Astrocyte of the cerebellum (primary cell): ENCODE measurements at regions not wholly inside any gene's neighbourhood (a gene's known extent, or its start where the extent isn't known, plus 50 kb on each side); places are given as distances from the start of the nearest gene placed in this dataset.
A peak's percentile ranks its signal among the peaks of the same experiment; 100 is the strongest.

Experiments
- DNase-seq: peaks from one replicate; pipeline ENCODE4 v3.0.0-alpha.2; 2011; ENCODE audit warnings: low read depth
- H3K4me3 ChIP-seq: 2 replicates; pipeline ENCODE4 v1.5.1; 2011; ENCODE audit warnings: mild to moderate bottlenecking, low read depth, low read length, moderate library complexity
- CTCF ChIP-seq: IDR thresholded peaks from 2 replicates; pipeline ENCODE4 v1.5.1; 2012; ENCODE audit warnings: low read length, low read depth, moderate library complexity, mild to moderate bottlenecking; ENCODE audit errors: missing control alignments
- in situ Hi-C: cut with HindIII; loops from 2 replicates; pipeline ENCODE4 v1.10.0; 2017; ENCODE audit warnings: low sequenced_read_pairs

- TF ChIP-seq CTCF: no peak
These were observed 339.9 kb downstream of the PRELID2 start for GRCh38 chr5:145495196-145495595.

GRCh38 chr5:145493435-145493834 lies 341.7 kb downstream of the PRELID2 start:
- no peak for TF ChIP-seq CTCF
- DNase-seq: no peak
- no peak overlapping the region for H3K4me3 ChIP-seq
- in situ Hi-C loops: no loop called here

More at GRCh38 chr5:145495196-145495595, 339.9 kb downstream of the PRELID2 start:
- no peak for DNase-seq
- no peak overlapping the region for H3K4me3 ChIP-seq
- in situ Hi-C loops: no loop called here

- in situ Hi-C loops: no loop called here
- DNase-seq: no peak
- TF ChIP-seq CTCF: no peak
- no peak overlapping the region for H3K4me3 ChIP-seq
These were observed 345.6 kb downstream of the PRELID2 start for GRCh38 chr5:145489516-145489915.

GRCh38 chr5:145484158-145484557 lies 351.0 kb downstream of the PRELID2 start:
- no peak for TF ChIP-seq CTCF
- no peak overlapping the region for H3K4me3 ChIP-seq
- peak; percentile 56 for DNase-seq
- in situ Hi-C loops: no loop called here

GRCh38 chr5:145483212-145483611 lies 351.9 kb downstream of the PRELID2 start:
- TF ChIP-seq CTCF: no peak
- in situ Hi-C loops: no loop called here
- no peak overlapping the region for H3K4me3 ChIP-seq
- no peak for DNase-seq

GRCh38 chr5:145479857-145480256 lies 355.3 kb downstream of the PRELID2 start:
- no peak for DNase-seq
- TF ChIP-seq CTCF: no peak
- in situ Hi-C loops: no loop called here
- no peak overlapping the region for H3K4me3 ChIP-seq

GRCh38 chr5:145479271-145479670 lies 355.9 kb downstream of the PRELID2 start:
- in situ Hi-C loops: no loop called here
- H3K4me3 ChIP-seq: no peak overlapping the region
- DNase-seq: no peak
- no peak for TF ChIP-seq CTCF
